C4-2B (cell line): ENCODE measurements at regions not wholly inside any gene's neighbourhood (a gene's known extent, or its start where the extent isn't known, plus 50 kb on each side); places are given as distances from the start of the nearest gene placed in this dataset.

Experiments
- H3K27ac ChIP-seq: fragments of 450-650 bp; 2 replicates; pipeline ENCODE4 v1.5.1; 2017
- ZFX ChIP-seq: fragments of 450-650 bp; IDR thresholded peaks from 2 replicates; pipeline ENCODE4 v1.6.1; 2017
- TF ChIP-seq, protein P1 (sequence below): fragments of 450-650 bp; conservative IDR thresholded peaks from 2 replicates; pipeline ENCODE4 v1.5.1; 2017; ENCODE audit warnings: mild to moderate bottlenecking

DNA sequence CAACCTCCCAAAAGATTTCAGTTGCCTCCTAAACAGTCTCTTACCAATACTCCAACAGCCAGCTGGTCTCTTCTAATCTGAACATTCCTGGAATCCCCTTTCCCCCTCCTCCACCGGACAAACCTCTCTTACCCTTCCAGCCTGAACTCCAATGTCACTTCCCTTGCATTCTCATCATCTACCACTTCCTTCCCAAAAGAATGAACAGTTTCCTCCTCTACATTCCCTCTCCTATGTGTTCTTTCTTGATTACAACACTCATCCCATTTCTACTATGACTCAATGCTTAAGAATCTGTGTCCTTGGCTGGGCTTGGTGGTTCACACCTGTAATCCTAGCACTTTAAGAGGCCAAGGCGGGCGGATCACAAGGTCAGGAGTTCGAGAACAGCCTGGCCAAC is 417.1 kb downstream of the SETD4 start:
- no peak for TF ChIP-seq ZFX
- TF ChIP-seq, protein P1, sequence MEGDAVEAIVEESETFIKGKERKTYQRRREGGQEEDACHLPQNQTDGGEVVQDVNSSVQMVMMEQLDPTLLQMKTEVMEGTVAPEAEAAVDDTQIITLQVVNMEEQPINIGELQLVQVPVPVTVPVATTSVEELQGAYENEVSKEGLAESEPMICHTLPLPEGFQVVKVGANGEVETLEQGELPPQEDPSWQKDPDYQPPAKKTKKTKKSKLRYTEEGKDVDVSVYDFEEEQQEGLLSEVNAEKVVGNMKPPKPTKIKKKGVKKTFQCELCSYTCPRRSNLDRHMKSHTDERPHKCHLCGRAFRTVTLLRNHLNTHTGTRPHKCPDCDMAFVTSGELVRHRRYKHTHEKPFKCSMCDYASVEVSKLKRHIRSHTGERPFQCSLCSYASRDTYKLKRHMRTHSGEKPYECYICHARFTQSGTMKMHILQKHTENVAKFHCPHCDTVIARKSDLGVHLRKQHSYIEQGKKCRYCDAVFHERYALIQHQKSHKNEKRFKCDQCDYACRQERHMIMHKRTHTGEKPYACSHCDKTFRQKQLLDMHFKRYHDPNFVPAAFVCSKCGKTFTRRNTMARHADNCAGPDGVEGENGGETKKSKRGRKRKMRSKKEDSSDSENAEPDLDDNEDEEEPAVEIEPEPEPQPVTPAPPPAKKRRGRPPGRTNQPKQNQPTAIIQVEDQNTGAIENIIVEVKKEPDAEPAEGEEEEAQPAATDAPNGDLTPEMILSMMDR, result no peak
- no peak overlapping the region for H3K27ac ChIP-seq

GRCh38 chr21:35641271-35642016 is 418.9 kb downstream of the SETD4 start:
- no peak overlapping the region for H3K27ac ChIP-seq

GRCh38 chr21:35637431-35637830 is 422.9 kb downstream of the SETD4 start:
- no peak for TF ChIP-seq ZFX
- TF ChIP-seq, protein P1, result no peak
- H3K27ac ChIP-seq, result no peak overlapping the region

More at GRCh38 chr21:35641271-35642016, 418.9 kb downstream of the SETD4 start:
- no peak for TF ChIP-seq ZFX
- TF ChIP-seq, protein P1, result no peak

- TF ChIP-seq, protein P1, result no peak
- no peak for TF ChIP-seq ZFX
- H3K27ac ChIP-seq, result no peak overlapping the region
These were observed 424.3 kb downstream of the SETD4 start for GRCh38 chr21:35635994-35636393.

GRCh38 chr21:35635261-35635660 is 425.1 kb downstream of the SETD4 start:
- no peak for TF ChIP-seq ZFX
- TF ChIP-seq, protein P1, result no peak
- H3K27ac ChIP-seq, result no peak overlapping the region

DNA sequence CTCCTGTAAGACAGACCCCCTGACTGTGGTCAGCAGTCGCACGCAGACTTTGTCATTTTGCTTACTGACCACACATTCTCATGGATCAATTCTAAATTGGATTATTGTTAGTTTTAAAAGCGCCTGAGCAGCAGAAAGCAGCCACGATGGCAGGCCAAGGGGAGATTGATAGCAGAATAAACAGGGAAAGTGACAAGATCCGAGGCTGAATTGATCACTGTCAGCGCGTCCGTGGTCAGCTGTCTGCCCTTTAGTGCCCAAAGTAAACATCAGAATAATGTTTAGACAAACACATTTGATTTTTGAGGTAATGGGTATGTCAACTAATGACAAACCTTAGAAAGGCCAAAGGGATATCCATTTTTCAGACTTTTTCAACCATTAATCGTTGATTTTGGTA is 426.8 kb downstream of the SETD4 start:
- TF ChIP-seq, protein P1, result no peak
- no peak for TF ChIP-seq ZFX
- no peak overlapping the region for H3K27ac ChIP-seq

DNA sequence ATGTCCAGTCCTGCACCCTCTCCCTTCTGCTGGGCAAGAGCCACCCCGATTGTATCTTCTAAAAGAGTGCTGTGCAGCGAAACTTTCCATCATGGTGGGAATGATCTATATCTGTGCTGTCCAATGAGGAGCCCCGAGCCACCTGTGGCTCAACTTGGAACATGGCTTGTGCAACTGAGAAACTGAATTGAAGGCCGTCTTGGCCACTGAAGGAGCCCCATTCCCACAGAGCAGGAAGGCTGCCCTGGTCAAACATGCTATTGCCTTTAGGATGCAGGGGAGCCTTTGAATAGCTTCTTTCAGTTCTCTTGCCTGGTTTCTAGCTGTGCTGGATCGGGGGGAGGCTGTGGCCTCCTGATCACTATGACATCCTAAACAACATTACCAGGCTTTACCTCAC is 427.6 kb downstream of the SETD4 start:
- TF ChIP-seq, protein P1, result no peak
- no peak overlapping the region for H3K27ac ChIP-seq
